ENCODE measurements at regions not wholly inside any gene's neighbourhood (a gene's known extent, or its start where the extent isn't known, plus 50 kb on each side); places are given as distances from the start of the nearest gene placed in this dataset.

- ChIA-PET CTCF (no interaction called here), POLR2A (no interaction called here)
- Mint-ChIP-seq H3K36me3 (no peaks in the 10 kb centered on the region), H3K27me3 (ENCODE audit: low read depth) (no peaks in the 10 kb centered on the region), H3K27ac (no peak overlapping the region), H3K9me3 (peaks cover 7% of the 10 kb centered on the region), H3K4me3 (no peak overlapping the region), H3K4me1 (peaks cover 12% of the 10 kb centered on the region)
- DNase-seq (ENCODE audit: low spot score) (no peak), ATAC-seq (no peak)
- no peak for TF ChIP-seq CTCF (IDR thresholded peaks at IDR 0.05)
- no peak for TF ChIP-seq RELA (CRISPR knock-in tag; IDR thresholded peaks at IDR 0.05; ENCODE audit: borderline replicate concordance)
- TF ChIP-seq MLX (CRISPR knock-in tag; IDR thresholded peaks at IDR 0.05) = no peak
- TF ChIP-seq ZNF263 (CRISPR knock-in tag; IDR thresholded peaks at IDR 0.05; ENCODE audit: low read depth) = no peak
- TF ChIP-seq ZNF219 (CRISPR knock-in tag; IDR thresholded peaks at IDR 0.05; ENCODE audit: borderline replicate concordance) = no peak
- TF ChIP-seq PRRX2 (CRISPR knock-in tag; IDR thresholded peaks at IDR 0.05) = no peak
- TF ChIP-seq PREB (CRISPR knock-in tag; IDR thresholded peaks at IDR 0.05; ENCODE audit: borderline replicate concordance) = no peak
- TF ChIP-seq ZNF138 (CRISPR knock-in tag; conservative IDR thresholded peaks at IDR 0.05) = no peak
- TF ChIP-seq ZMAT4 (CRISPR knock-in tag; IDR thresholded peaks at IDR 0.05) = no peak
- TF ChIP-seq ETV6 (CRISPR knock-in tag; IDR thresholded peaks at IDR 0.05) = no peak
- TF ChIP-seq NR2C2 (CRISPR knock-in tag; IDR thresholded peaks at IDR 0.05) = no peak
- no peak for TF ChIP-seq TP53 (CRISPR knock-in tag; IDR thresholded peaks at IDR 0.05)
- TF ChIP-seq AFF4 (CRISPR knock-in tag; IDR thresholded peaks at IDR 0.05; ENCODE audit: borderline replicate concordance) = no peak
- TF ChIP-seq ZNF416 (CRISPR knock-in tag; IDR thresholded peaks at IDR 0.05) = no peak
- no peak for TF ChIP-seq HMGA2 (CRISPR knock-in tag; IDR thresholded peaks at IDR 0.05)
Measured at GRCh38 chr12:23004473-23005020, 379.6 kb downstream of the ETNK1 start.

- ATAC-seq (no peak), DNase-seq (ENCODE audit: low spot score) (no peak)
- Mint-ChIP-seq H3K4me3 (no peak overlapping the region), H3K27me3 (ENCODE audit: low read depth) (no peaks in the 10 kb centered on the region), H3K4me1 (peaks cover 12% of the 10 kb centered on the region), H3K27ac (no peak overlapping the region), H3K9me3 (peaks cover 7% of the 10 kb centered on the region), H3K36me3 (no peaks in the 10 kb centered on the region)
- CTCF ChIA-PET = no interaction called here
- POLR2A ChIA-PET = no interaction called here
- TF ChIP-seq ZNF532 (CRISPR knock-in tag; IDR thresholded peaks at IDR 0.05; ENCODE audit: borderline replicate concordance) = no peak
- no peak for TF ChIP-seq ZNF671 (CRISPR knock-in tag; IDR thresholded peaks at IDR 0.05)
- TF ChIP-seq E2F4 (CRISPR knock-in tag; IDR thresholded peaks at IDR 0.05; ENCODE audit: borderline replicate concordance, low read depth) = no peak
Measured at GRCh38 chr12:23005387-23005786, 380.4 kb downstream of the ETNK1 start.
